ENCODE measurements at regions not wholly inside any gene's neighbourhood (a gene's known extent, or its start where the extent isn't known, plus 50 kb on each side); places are given as distances from the start of the nearest gene placed in this dataset.
A peak's percentile ranks its signal among the peaks of the same experiment; 100 is the strongest.

DNA sequence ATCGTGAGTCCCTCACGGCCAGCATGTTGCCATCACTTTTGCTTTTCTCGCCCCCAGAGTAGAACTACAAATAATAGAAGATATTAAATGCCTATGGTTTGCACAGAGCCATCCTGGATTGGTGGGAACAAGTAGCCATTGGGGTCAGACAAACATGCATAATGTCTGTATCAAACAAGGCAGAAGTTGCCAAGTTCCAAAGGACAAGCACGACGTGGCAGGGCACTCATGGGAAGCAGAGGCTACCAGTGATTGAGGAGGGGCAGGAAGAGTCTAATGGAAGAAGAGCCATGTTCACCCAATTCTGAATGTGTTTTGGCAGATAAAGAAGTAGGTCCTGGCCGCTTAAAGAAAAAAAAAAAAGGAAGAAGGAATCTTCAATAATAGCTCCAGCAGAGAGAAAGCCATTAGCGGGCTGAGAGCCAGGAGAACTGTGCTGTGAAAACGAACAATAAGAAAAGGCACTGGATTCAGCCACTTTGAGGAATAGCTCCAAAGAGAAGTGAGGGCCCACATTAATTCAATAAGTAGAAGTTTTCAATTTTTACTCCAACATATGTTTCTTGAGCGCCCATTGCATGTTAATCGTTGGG lies 153.7 kb upstream of the ADCY2 start:
- H3K4me3 ChIP-seq (ENCODE audit: low read depth, low read length): no peak overlapping the region
- TF ChIP-seq, protein P1, sequence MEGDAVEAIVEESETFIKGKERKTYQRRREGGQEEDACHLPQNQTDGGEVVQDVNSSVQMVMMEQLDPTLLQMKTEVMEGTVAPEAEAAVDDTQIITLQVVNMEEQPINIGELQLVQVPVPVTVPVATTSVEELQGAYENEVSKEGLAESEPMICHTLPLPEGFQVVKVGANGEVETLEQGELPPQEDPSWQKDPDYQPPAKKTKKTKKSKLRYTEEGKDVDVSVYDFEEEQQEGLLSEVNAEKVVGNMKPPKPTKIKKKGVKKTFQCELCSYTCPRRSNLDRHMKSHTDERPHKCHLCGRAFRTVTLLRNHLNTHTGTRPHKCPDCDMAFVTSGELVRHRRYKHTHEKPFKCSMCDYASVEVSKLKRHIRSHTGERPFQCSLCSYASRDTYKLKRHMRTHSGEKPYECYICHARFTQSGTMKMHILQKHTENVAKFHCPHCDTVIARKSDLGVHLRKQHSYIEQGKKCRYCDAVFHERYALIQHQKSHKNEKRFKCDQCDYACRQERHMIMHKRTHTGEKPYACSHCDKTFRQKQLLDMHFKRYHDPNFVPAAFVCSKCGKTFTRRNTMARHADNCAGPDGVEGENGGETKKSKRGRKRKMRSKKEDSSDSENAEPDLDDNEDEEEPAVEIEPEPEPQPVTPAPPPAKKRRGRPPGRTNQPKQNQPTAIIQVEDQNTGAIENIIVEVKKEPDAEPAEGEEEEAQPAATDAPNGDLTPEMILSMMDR (IDR thresholded peaks at IDR 0.05; ENCODE audit: low read depth, low read length): no peak
- H3K9me3 ChIP-seq (ENCODE audit: severe bottlenecking): no peaks in the 10 kb centered on the region
- H3K27ac ChIP-seq: no peak overlapping the region
- no peaks in the 10 kb centered on the region for H3K36me3 ChIP-seq
- no peak for DNase-seq
- no peaks in the 10 kb centered on the region for H3K27me3 ChIP-seq (ENCODE audit: insufficient read depth, low read depth, severe bottlenecking)

DNA sequence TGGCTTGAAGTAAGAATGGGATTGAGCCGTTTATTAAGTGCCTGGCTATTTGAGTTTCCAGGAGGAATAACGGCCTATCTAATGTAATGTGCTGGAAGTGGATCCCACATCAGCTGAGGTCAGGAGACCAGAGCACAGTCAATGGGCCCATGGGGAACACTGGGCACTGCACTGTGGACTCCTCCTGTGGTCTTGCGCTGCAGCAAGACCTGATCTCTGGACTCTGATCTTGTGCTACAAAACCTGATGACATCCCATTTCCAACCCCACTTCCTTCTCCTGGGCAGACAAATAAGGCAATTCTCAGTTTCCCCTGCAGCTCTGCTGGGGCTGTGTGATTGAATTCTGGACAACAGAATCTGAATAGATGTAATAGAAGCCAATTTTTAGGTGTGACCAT lies 151.7 kb upstream of the ADCY2 start:
- H3K9me3 ChIP-seq (ENCODE audit: severe bottlenecking): no peaks in the 10 kb centered on the region
- TF ChIP-seq, protein P1 (IDR thresholded peaks at IDR 0.05; ENCODE audit: low read depth, low read length): no peak
- no peak for DNase-seq
- no peak overlapping the region for H3K4me3 ChIP-seq (ENCODE audit: low read depth, low read length)
- no peak overlapping the region for H3K27ac ChIP-seq
- H3K36me3 ChIP-seq: no peaks in the 10 kb centered on the region
- no peaks in the 10 kb centered on the region for H3K27me3 ChIP-seq (ENCODE audit: insufficient read depth, low read depth, severe bottlenecking)

DNA sequence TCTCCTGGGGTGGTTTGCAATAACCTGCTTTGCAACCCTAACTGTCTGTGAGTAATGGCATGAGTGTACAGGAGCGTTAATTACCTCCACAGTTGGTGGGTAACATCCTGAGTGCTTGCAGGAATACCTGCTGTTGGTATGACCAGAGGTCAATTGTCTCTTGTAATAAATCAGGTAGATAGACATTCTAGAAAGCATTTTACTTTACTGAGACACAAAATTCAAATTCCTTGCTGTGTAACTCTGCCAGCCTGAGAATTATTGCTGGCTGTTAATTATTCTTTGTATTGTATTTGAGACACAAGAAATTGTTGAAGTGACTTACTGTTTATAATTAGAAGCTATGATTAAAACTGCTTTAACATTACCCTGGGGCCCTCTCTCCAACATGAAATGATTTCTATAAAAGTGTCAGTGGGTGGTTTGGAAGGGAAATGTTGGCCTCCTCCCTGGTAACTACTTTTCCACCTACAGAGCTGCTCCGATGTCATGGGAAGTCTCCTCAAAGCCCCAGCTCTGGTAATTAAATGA lies 150.8 kb upstream of the ADCY2 start:
- Histone ChIP-seq H3K27ac (no peak overlapping the region), H3K36me3 (no peaks in the 10 kb centered on the region), H3K27me3 (ENCODE audit: insufficient read depth, low read depth, severe bottlenecking) (no peaks in the 10 kb centered on the region), H3K9me3 (ENCODE audit: severe bottlenecking) (no peaks in the 10 kb centered on the region), H3K4me3 (ENCODE audit: low read depth, low read length) (no peak overlapping the region)
- TF ChIP-seq, protein P1 (IDR thresholded peaks at IDR 0.05; ENCODE audit: low read depth, low read length): no peak
- no peak for DNase-seq

DNA sequence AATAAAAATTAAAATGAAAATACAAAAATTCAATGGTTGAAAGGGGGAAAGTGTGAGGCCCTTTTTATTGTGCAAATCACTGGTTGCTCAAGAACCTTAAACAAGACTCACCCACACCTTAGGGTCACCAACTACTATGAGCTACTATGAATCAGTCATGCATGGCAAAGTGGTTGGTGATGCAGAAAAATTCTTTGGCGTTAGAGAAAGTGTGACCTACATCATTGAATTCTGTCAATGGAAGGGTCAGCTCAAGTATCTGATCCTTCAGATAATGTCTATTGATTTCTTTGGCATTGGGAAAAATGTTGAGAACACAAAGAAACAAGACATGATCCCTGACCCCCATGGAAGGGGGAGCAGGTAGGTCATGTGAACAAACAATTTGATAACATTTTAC lies 149.7 kb upstream of the ADCY2 start:
- no peak overlapping the region for H3K4me3 ChIP-seq (ENCODE audit: low read depth, low read length)
- DNase-seq: no peak
- H3K27me3 ChIP-seq (ENCODE audit: insufficient read depth, low read depth, severe bottlenecking): no peaks in the 10 kb centered on the region
- H3K9me3 ChIP-seq (ENCODE audit: severe bottlenecking): no peaks in the 10 kb centered on the region
- H3K36me3 ChIP-seq: no peaks in the 10 kb centered on the region
- no peak overlapping the region for H3K27ac ChIP-seq
- TF ChIP-seq, protein P1 (IDR thresholded peaks at IDR 0.05; ENCODE audit: low read depth, low read length): no peak

DNA sequence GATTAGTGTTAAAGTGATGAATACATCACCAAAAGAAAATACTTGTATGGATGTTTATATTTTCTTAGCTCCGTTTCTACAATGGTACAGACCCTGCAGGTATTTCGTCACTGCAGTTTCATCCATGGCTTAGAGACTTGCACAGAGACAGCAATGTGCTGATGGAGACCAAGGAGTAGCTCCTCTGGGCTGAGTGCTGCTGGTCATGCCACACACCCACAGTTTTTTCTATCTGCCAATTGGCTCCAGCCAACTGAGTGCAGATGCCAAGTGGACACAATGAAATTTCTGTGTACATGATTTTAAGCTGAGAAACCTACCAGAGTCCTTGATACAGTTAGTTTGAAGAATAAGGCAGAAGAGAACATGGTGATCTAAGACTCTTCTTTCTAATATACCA lies 145.9 kb upstream of the ADCY2 start:
- H3K27ac ChIP-seq: no peak overlapping the region
- no peak overlapping the region for H3K4me3 ChIP-seq (ENCODE audit: low read depth, low read length)
- TF ChIP-seq, protein P1 (IDR thresholded peaks at IDR 0.05; ENCODE audit: low read depth, low read length): no peak
- peak; percentile 35 for DNase-seq
- H3K27me3 ChIP-seq (ENCODE audit: insufficient read depth, low read depth, severe bottlenecking): no peaks in the 10 kb centered on the region
- no peaks in the 10 kb centered on the region for H3K36me3 ChIP-seq
- H3K9me3 ChIP-seq (ENCODE audit: severe bottlenecking): no peaks in the 10 kb centered on the region

DNA sequence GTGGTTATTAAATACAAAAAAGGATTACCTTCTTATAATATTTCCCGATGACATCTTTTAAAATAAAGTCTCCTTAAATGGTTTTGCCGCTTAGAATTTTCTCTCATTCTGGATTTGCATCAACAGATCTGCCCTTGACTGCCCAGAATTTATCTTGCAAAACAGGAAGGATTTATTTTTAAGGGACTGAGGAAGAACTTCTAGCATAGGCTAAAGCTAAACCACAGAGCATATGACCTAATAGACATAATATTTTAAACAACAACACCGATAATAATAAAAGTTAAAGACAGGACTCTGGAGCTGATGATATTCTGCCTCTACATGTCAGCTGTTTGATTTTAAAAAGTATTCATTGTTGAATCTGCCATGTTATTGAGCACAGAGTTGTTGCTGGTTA lies 145.3 kb upstream of the ADCY2 start:
- TF ChIP-seq, protein P1 (IDR thresholded peaks at IDR 0.05; ENCODE audit: low read depth, low read length): no peak
- no peak for DNase-seq
- H3K4me3 ChIP-seq (ENCODE audit: low read depth, low read length): no peak overlapping the region; the same call in 1 of the 2 replicates
- H3K27me3 ChIP-seq (ENCODE audit: insufficient read depth, low read depth, severe bottlenecking): no peaks in the 10 kb centered on the region
- no peaks in the 10 kb centered on the region for H3K36me3 ChIP-seq
- H3K27ac ChIP-seq: peak overlapping the region; percentile 44
- H3K9me3 ChIP-seq (ENCODE audit: severe bottlenecking): no peaks in the 10 kb centered on the region
